ENCODE measurements at regions not wholly inside any gene's neighbourhood (a gene's known extent, or its start where the extent isn't known, plus 50 kb on each side); places are given as distances from the start of the nearest gene placed in this dataset.
A peak's percentile ranks its signal among the peaks of the same experiment; 100 is the strongest.

DNA sequence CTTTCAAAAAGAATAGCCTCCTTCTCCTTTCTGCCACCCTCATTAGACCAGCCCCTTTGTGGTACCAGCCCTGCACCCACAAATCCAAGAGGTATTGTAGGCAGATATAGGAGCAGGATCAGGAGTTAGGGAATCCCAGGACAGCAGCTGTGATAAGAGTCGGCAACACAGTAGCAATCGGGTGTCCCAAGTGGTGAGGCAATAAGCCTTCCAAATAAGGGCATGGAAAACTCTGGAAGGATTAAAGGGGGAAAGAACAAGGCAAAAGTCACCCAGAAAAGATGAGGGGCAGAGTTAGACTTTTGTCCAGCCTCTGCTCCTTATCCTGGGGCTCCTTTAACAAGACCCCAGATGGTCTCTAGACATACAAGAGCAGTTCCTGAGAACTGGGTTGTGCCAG lies 204.2 kb downstream of the TBX5 start:
- Histone ChIP-seq H3K4me1 (no peaks in the 10 kb centered on the region), H3K27me3 (peaks cover 0 to 4% of the 10 kb centered on the region in 2 donors), H3K9me3 (no peaks in the 10 kb centered on the region), H3K27ac (no peak overlapping the region), H3K4me3 (no peak overlapping the region), H3K36me3 (no peaks in the 10 kb centered on the region)
- no peak for TF ChIP-seq CTCF (IDR thresholded peaks at IDR 0.05)
- DNase-seq (no peak), ATAC-seq (no peak)
- intact Hi-C loops (cut with DNase I) = no loop called here

DNA sequence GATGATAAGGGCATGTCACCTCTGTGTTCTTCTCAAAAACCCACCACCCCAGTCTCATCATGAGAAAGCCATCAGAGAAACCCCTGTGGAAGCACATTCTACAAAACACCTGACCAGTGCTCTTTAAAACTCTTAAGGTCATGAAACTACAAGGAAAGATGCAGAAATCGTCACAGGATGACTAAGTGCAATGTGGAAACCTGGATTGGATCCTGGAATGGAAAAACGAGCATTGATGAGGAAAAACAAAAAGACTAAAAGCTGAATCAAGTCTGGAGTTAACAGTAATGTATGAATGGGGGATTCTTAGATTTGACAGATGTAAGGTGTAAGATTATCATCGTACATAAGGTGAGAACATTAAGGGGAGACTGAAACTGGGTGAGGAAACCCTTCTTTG lies 211.0 kb downstream of the TBX5 start:
- DNase-seq (no peak), ATAC-seq (no peak)
- H3K27ac ChIP-seq = no peak overlapping the region
- H3K36me3 ChIP-seq = no peaks in the 10 kb centered on the region
- H3K27me3 ChIP-seq = peaks cover 0 to 11% of the 10 kb centered on the region in 2 donors
- H3K4me3 ChIP-seq = no peak overlapping the region
- no peaks in the 10 kb centered on the region for H3K9me3 ChIP-seq
- H3K4me1 ChIP-seq = no peaks in the 10 kb centered on the region
- intact Hi-C loops (cut with DNase I) = no loop called here
- TF ChIP-seq CTCF (IDR thresholded peaks at IDR 0.05) = no peak

DNA sequence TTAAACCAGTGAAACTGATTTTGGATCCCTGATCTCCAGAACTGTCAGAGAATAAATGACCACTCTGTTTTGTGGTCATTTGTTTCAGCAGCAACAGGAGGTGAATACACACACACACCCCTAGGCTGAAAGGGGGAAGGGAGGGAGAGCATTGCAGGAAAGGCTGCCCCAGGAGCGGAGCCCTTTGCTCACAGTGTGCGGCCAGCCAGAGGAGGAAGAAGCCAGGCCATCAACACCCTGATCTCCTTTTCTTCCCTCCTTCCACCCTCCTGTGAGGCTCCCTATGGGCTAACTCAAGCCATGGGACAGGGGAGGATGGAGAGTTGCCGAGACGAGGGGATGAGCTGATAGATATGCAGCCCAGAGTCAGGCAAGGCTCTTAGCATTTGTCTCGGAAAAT lies 211.9 kb downstream of the TBX5 start:
- H3K27ac ChIP-seq = no peak overlapping the region
- no peaks in the 10 kb centered on the region for H3K36me3 ChIP-seq
- H3K9me3 ChIP-seq = no peaks in the 10 kb centered on the region
- H3K4me3 ChIP-seq = no peak overlapping the region
- H3K27me3 ChIP-seq = peaks cover 0 to 11% of the 10 kb centered on the region in 2 donors
- TF ChIP-seq CTCF (IDR thresholded peaks at IDR 0.05) = no peak
- no peaks in the 10 kb centered on the region for H3K4me1 ChIP-seq
- ATAC-seq (no peak), DNase-seq (peak in 1 of 4 donors; percentile 37)
- intact Hi-C loops (cut with DNase I) = no loop called here

DNA sequence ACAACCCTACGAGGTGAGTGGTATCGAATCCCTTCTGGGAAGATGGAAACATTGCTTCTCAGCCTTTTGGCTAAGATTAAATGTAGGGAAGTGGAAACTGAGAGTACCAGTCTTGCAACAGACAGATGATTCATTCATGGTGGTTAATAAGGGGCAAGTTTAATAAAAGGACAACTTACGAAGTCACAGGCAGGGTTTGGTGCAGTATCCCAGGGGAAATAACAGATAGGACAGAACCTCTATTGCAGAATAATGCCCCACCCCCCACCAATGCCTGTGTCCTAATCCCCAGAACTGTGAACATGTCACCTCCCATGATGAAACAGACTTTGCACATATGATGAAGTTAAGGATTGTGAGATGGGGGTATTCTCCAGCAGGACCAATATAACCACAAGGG lies 212.5 kb downstream of the TBX5 start:
- no peaks in the 10 kb centered on the region for H3K4me1 ChIP-seq
- no peak overlapping the region for H3K27ac ChIP-seq
- TF ChIP-seq CTCF (IDR thresholded peaks at IDR 0.05) = no peak
- no peak overlapping the region for H3K4me3 ChIP-seq
- no peaks in the 10 kb centered on the region for H3K9me3 ChIP-seq
- DNase-seq (no peak), ATAC-seq (no peak)
- intact Hi-C loops (cut with DNase I) = no loop called here
- no peaks in the 10 kb centered on the region for H3K36me3 ChIP-seq
- H3K27me3 ChIP-seq = peaks cover 0 to 11% of the 10 kb centered on the region in 2 donors

- ATAC-seq = no peak
These were observed 213.4 kb downstream of the TBX5 start for GRCh38 chr12:114192549-114192948.

More at GRCh38 chr12:114192549-114192948, 213.4 kb downstream of the TBX5 start:
- Histone ChIP-seq H3K27ac (no peak overlapping the region), H3K4me1 (no peaks in the 10 kb centered on the region), H3K27me3 (peaks cover 0 to 11% of the 10 kb centered on the region in 2 donors), H3K4me3 (no peak overlapping the region), H3K9me3 (no peaks in the 10 kb centered on the region), H3K36me3 (no peaks in the 10 kb centered on the region)
- no peak for TF ChIP-seq CTCF (IDR thresholded peaks at IDR 0.05)
- intact Hi-C loops (cut with DNase I) = no loop called here
- no peak for DNase-seq

Data from left lung (tissue), 4 donors.